ENCODE measurements at regions not wholly inside any gene's neighbourhood (a gene's known extent, or its start where the extent isn't known, plus 50 kb on each side); places are given as distances from the start of the nearest gene placed in this dataset.
"Not testable (repeated sequence)": the region's sequence is repeated elsewhere in the genome, so short reads cannot be mapped to it uniquely, and the experiment has no call there.

DNA sequence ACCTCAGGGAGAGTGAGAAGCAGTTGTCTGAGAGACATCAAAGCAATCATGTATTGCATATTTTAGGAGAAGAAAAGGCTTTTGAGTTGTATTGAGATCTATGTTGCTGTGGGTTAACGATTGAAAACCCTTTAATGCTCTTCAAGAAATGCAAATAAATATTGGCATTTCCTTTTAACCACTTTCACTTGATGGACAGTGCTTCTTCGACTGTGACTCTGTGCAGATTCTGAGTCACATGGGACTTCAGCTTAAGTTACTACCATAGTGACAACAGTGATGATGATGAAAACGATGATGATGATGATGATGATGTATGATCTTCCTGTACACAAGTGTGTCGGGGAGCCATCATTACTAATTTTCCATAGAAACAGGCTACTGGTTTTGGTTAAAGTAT lies 181.8 kb downstream of the AKAIN1 start:
- DNase-seq: no peak

DNA sequence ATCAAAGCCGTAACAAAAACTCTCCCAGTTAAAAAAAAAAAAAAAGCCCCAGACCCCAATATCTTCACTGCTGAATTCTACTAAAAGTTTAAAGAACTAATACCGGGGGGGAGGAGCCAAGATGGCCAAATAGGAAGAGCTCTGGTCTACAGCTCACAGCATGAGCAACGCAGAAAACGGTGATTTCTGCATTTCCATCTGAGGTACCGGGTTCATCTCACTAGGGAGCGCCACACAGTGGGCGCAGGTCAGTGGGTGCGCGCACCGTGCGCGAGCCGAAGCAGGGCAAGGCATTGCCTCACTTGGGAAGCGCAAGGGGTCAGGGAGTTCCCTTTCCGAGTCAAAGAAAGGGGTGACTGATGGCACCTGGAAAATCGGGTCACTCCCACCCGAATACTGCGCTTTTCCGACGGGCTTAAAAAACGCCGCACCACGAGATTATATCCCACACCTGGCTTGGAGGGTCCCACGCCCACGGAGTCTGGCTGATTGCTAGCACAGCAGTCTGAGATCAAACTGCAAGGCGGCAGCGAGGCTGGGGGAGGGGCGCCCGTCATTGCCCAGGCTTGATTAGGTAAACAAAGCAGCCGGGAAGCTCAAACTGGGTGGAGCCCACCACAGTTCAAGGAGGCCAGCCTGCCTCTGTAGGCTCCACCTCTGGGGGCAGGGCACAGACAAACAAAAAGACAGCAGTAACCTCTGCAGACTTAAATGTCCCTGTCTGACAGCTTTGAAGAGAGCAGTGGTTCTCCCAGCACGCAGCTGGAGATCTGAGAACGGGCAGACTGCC lies 192.8 kb downstream of the AKAIN1 start:
- DNase-seq: not testable (repeated sequence)

DNA sequence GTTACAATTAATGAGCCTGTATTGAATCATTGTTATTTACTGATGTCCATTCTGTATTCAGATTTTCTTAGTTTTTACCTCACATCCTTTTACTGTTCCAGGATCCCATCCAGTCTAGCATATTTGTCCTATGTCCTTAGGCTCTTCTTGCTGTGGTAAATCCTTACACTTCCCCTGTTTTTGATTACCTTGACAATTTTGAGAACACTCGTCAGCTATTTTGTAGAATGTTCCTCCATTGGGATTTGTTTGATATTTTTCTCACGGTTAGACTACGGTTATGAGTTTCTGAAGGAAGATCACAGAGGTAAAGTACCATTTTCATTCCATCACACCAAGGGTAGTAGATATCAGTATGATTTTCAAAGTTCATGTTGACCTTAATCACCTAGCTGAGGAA lies 202.3 kb downstream of the AKAIN1 start:
- DNase-seq: no peak

DNA sequence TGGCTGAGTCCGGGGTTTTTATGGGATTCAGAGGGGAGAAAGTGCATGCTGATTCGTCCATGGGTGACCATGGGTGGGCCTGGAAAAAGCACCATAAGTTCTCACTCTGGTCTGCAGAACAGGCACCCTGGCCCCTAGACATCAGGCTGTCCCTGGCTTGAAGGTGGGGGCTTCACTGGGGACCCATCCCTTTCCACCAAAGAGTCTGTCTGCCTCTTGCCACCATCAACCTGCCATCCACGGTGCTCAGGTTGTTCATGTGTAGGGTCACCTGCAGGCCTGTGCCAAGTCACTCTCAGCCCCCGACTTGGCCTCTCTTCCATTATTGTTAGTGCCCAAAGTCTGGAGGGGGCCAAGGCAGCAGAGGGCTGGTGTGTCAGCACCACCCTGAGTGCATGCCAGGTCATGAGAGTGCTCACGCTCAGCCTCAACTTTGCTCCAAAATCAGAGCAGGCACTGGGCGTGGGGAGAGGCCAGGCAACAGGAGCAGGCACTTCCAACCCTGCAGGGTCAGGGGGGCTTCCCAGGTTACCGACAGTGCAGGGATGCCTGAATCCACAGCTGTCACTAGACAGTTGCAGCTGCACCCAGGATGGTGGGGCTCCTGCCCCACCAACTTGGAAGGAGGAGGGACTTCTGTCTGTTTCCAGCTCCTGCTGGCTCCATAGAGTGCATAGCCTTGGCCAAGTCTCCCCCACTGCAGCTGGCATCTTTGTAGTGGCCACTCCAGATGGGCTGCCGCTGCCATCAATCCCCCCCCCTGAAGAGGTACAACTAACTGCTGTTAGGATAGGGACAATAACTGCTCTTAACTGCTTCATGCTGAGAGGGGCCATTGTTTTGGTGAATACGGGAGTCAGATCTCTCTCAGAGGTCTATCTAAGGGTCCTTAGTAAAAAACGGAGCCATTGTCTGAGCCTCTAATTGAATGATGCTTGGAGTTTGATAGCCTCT lies 209.3 kb downstream of the AKAIN1 start:
- no peak for DNase-seq

DNA sequence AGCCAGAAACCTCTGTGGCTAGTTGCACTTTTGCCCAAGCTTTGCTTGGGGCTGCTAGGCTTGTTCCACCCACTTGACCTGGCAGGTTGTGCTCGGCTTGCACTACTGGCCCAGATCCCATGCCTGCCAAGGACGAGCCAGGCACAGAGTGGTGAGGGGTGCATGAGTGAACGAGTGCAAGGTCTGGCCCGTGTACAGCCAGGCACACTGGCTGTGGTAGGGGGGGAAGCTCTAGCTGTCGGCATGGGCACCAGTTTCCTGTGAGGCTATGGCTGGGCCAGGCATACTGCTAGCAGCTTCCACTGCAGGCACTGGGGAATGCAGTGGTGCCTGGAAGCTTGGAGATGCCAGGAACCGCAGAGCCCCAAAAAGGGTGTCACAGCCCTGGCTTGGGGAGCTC lies 210.4 kb downstream of the AKAIN1 start:
- DNase-seq: no peak

DNA sequence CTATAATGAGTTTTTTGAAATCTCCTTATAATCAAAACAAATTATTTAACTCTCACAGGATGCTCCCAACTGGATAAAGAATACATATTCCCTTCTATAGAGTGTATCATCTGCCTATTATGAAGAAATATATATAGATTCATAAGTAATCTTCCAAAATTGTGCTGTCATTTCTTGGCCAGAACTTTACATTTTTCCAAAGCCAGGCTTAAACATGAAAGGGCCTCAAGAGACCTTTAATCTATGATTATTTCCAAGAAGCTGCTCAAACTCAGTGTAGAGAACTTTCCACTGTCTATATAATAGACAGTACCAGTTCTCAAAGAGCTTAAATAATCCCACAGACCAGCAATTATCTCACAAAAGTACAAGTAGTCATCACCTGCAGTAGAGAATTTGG lies 211.0 kb downstream of the AKAIN1 start:
- no peak for DNase-seq

DNA sequence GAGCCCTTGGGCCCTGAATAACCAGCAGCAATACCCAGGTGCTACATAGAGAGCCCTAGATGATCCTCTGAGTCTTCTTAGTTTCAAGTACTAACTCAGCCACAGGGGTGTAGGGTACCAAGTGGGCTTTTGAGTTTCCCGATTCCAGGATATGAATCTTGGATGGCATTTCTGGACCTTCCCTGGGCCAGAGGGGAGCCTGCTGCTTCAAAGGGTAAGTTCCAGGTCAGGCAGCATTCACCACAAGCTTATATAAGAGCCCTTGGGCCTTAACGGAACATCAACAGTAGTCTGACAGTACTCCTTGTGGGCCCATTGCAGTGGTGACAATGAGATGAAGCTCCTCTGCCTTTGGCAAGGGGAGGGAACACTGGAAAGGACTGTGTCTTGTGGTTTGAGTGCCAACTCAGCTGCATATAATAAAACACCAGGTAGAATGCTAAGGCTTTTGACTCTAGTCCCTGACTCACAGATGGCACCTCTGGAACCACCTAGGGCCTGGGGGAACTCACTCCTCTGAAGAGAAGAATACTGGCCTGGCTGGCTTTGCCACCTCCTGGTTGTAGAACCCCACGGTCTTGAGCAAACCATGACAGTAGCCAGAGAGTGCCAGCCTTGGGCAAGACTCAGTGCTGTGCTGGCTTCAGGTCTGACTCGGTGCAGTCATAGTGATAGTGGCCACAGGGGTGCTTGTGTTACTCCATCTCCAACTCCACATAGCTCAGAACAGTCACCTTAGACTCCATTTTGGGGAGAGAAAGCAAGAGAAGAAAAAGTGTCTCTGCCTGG lies 235.7 kb downstream of the AKAIN1 start:
- no peak for DNase-seq

DNA sequence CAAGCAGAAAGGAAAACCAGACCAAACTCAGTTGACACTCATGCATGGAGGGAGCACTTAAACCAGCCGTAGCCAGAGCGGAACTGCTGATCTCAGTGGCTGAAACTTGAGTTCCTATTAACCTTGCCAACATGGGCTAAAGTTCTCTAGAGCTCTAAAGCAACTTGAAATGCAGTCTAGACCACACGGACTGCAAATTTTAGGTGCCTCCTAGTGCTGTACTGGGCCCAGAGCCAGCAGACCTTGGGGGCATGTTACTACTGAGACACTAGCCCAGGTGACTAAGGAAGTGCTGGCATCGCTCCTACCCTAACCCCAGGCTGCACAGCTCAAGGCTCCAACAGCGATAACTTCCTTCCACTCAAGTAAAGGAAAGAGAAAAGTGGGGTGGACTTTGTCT lies 236.5 kb downstream of the AKAIN1 start:
- no peak for DNase-seq

DNA sequence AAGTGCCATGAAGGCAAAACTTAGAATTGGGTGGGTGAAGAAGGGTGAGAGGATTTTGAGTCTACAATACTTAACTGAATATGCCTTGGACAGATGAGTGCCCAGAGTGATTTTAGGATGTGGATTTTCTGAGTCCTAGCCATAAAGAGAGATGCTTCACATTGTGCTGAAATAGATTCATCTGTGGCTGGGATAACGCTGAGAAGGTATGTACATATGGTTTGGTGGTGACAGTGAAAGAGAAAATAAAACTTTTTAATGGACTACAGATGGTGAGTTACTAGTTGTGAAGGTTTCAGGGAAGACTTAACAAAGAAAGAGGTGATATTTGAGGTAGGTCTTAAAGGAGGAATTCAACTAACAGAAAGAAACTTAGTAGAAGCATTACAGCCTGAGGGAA lies 265.8 kb downstream of the AKAIN1 start:
- DNase-seq: no peak

DNA sequence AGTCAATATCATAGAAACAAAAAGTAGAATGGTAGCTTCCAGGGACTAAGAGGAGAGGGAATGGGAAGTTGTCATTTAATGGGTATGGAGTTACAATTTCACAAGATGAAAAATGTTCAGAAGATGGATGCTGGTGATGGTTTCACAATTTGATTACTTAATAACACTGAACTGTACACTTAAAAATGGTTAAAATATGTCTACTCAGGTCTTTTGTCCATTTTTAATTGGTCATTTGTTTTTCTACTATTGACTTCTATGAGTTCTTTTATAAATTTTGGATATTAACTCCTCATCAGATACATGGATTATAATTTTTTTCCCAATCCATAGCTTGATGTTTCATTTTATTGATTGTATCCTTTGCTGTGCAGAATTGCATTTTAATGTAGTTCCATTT lies 275.5 kb downstream of the AKAIN1 start:
- no peak for DNase-seq

DNA sequence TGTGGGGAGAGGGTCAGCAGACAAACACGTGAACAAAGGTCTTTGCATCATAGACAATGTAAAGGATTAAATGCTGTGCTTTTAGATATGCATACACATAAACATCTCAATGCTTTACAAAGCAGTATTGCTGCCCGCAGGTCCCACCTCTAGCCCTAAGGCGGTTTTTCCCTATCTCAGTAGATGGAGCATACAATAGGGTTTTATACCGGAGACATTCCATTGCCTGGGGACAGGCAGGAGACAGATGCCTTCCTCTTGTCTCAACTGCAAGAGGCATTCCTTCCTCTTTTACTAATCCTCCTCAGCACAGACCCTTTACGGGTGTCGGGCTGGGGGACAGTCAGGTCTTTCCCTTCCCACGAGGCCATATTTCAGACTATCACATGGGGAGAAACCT lies 279.5 kb downstream of the AKAIN1 start:
- DNase-seq: not testable (repeated sequence)

DNA sequence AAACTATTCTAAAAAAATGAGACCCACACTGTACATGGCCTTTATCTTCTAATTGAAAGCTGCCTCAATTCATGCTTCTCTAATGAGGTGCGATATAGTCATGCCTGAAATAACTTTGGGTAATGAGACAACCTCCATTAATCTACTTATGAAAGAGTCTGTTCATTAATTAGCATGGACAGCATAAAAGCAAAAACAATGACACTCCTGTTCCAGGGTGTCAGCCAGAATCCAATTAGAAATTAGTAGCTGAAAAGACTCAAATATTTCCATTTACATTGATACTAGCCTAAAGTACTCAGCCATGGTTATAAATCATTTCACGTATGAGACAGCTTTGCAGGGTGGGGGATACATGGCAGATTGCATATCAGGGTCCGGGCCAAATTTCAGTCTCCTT lies 288.7 kb downstream of the AKAIN1 start:
- DNase-seq: no peak

DNA sequence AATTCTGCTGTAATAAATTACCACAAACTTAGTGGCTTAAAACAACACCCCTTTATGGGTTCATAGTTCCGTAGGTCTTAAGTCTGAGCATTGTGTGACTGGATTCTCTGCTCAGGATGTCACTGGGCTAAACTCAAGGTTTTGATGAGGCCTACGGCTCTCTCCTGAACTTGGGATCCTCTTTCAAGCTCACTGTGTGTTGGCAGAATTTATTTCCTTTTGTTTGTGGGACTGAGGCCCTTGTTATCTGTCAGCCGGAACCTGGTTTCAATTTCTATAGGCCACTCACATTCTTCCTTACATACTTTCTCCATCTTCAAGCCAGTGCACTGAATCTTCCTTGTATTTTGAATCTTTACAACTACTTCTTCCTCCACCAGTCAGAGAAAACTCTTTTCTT lies 290.2 kb downstream of the AKAIN1 start:
- DNase-seq: no peak

DNA sequence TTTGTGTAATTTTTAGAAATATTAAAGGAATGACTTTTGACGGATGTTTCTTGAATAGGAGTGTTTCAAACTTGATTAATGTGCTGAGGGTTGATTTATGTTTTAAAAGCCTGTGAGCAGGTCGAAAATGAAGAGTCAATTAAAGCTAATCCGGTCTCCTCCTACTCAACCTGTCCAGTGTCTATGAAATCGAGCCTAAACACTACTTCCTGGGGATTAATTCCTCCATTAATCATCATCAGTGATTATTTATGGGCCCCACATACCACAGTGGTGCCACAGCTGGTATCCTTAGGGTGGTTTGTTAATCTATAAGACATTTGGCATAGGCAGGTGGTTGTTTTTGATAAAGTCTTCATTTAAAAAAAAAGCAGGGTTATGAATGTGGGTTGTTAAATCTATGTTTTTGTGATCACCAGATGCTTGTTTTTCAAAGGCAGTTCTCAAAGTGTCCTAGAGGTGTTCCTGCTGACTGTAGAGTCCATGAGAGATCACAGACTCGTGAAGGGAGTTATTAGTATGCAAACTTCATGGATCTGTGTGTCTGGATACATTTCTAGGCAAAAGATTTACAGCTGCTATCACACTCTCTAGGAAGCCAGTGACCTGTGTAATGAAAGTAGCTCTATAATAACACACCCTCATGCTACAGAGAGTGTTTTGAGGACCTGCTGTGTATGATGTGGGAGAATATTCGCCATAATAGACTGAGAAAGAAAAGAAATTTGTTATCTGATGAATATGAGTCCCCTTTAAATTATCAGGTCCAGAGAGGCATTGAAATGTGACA lies 308.6 kb downstream of the AKAIN1 start:
- no peak for DNase-seq

DNA sequence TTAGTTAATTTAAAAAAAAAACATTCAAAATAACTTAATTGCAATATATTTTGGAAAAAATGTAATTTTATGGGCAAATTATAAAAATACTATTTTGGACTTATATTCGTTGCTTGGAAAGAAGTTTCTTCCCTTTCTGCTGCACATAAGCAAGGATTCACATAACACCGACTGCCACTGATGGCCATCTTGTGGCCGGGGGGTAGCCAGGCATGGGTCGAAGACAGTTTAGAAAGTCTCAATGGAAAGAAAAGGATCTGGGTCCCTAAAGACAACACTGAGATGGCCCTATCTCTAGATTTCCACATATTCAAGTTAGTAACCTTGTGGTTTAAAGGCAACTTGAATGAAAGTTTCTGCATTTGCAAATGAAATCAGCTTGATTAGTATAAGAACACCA lies 318.6 kb downstream of the AKAIN1 start:
- DNase-seq: no peak

DNA sequence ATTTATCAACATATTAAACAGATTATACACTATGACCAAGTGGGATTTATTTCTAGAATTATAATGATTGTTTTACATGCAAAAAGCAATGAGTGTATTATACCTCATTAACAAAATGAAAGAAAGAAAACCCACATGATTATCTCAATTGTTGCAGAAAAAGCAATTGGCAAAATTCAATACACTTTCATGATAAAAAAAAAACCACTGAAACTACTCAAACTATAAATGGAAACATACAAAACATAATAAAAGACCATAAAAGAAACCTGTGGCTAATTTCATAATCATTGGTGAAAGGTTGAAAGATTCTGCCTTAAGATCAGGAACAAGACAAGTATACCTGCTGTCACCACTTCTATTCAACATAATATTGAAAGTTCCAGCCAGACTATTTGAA lies 325.9 kb downstream of the AKAIN1 start:
- no peak for DNase-seq

DNA sequence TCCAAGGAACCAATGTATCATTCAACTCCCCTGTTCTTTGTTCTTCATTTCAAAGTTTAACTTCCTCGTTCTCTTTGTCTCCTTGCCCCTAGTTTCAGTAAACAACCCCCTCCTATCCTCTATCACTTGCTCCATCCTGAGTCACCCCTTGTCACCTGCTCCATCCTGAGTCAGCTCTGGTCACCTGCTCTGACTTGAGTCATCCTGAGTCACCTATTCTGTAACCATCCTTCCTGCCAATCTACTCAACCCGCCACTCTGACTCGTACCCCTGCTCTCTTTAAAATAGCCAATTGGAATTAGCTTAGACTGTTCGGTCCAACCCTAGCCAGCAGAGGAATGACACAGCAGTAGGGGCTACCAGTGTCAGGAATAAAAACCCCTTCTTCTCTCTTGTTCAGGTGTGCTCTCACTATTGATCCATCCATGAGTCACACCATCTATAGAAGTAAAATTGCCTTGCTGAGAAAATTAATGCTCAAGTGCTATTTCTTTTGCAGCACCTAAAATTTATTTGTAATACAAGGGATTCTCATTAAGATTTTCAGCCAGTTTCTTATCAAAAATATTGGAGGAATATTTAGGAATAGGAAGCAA lies 326.8 kb downstream of the AKAIN1 start:
- no peak for DNase-seq

DNA sequence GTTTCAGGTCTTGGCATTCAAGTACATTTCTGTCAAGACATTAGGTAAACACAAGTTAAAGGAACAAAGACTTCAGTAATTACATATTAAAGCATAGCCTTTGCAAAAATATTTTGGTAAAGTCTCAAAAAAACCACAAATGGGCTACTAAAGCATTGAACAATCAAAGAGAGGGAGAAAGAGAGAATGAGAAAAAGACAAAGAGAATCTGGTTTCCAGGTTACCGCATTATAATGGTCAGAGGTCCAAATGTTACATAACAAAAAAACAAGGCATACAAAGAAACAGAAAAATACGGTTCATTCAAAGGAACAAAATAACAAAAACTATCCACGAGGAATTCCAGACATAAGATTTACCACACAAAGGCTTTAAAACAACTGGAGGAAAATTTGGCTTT lies 327.9 kb downstream of the AKAIN1 start:
- DNase-seq: no peak

DNA sequence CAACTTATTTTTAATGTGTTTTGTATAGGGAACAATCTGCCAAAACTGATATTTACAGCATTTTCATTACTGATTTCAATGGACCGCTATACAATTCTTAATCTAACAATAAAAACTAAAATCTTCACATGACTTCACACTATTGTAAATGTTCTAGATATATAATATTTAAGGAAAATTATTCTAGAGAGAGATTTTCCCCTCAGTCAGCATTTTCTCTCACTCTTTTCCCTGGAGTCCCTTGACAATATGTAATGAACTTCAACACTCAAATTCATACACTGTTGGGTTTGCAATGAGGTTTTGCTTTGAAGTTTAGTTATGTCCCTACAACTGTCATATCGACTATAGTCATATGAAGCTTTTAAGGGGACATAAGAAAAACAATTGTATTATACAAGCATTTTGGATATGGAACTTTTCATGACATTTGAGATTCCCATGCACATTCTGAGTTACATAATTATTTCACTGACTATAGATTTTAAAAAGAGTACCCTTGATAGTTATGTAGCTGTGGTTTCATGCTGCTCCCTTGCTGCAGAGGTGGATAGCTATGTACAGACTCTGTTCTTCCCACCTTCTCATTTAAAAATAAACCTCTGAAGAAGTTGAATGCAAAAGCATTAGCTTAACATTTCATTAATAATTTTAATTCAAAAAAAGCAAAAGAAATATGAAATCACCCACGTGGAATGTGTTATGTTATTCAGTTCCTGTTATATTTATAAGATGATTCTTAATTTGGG lies 338.5 kb downstream of the AKAIN1 start:
- no peak for DNase-seq

DNA sequence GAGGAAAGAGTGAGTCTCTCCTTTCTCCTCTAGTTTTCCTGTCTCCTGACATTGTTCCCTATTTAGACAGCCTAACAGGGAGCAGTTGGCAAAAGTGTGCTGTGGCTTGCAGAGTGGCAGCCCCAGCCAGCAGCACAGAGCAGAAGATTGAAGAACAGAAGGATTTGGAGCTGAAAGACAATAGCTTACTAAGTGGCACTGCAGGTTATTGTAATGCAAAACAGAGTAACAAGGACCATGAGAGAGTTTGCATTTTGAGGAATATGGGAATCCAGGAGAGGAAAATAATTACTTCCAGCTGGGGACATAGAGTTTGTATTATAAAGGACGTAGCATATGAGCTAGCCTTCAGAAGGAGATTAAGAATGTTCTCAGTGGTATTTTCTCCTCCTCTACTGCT lies 342.4 kb downstream of the AKAIN1 start:
- no peak for DNase-seq

DNA sequence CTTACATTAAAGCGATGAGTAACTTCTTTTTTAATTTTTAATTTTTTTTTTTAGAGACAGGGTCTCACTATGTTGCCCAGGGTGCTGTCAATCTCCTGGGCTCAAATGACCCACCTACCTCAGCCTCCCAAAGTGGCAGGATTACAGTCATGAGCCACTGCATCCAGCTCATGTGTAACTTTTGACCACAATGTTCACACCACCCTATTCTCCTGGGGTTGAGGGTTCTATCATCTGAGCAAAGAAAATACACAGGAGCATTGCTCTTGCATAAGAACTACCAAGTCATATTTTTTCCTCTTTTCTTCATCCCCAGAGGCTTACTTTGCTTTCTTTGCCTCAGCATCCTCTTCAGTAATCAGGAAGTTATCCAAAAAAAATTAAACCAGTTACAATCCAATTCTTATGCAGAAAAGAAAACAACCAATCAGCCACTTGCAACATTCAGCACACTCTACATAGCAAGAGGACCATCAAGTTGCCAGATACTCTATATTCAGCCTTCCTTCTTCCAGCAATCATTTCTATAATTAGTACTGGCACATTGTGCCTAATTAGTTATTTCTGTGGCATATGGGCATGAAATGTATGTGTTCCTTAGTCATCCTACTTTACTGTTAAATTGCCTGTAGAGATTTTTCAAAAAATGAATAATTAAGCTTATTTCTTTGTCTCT lies 345.6 kb downstream of the AKAIN1 start:
- no peak for DNase-seq

Measured in activated gamma-delta T cell treated with Interleukin-2 at 50 U/mL for 16 hours (primary cell).